HG03571 (cell line): ENCODE measurements at regions not wholly inside any gene's neighbourhood (a gene's known extent, or its start where the extent isn't known, plus 50 kb on each side); places are given as distances from the start of the nearest gene placed in this dataset.
"Not testable (repeated sequence)": the region's sequence is repeated elsewhere in the genome, so short reads cannot be mapped to it uniquely, and the experiment has no call there.

Experiments
- ATAC-seq: cut with Tn5 transposase; IDR thresholded peaks from one replicate; pipeline ENCODE4 v1.9.1; 2021; ENCODE audit not compliant: unreplicated experiment

- ATAC-seq = not testable (repeated sequence)
These were observed 49.9 kb upstream of the MSMB start for GRCh38 chr10:46095943-46096342.

- ATAC-seq = no peak
These were observed 50.4 kb upstream of the MSMB start for GRCh38 chr10:46096446-46096845.

- no peak for ATAC-seq
These were observed 51.0 kb upstream of the MSMB start for GRCh38 chr10:46096909-46097575.

- no peak for ATAC-seq
These were observed 51.7 kb upstream of the MSMB start for GRCh38 chr10:46097576-46098317.

- no peak for ATAC-seq
These were observed 52.3 kb upstream of the MSMB start for GRCh38 chr10:46098386-46098785.

GRCh38 chr10:46098925-46099324 lies 52.9 kb upstream of the MSMB start:
- ATAC-seq = not testable (repeated sequence)

- ATAC-seq = no peak
These were observed 58.1 kb upstream of the MSMB start for GRCh38 chr10:46104071-46104585.

GRCh38 chr10:46105416-46105815 lies 59.3 kb upstream of the MSMB start:
- ATAC-seq = not testable (repeated sequence)

- ATAC-seq = peak; percentile 28
These were observed 59.9 kb upstream of the MSMB start for GRCh38 chr10:46105856-46106409.

- ATAC-seq = peak; percentile 88
These were observed 60.6 kb upstream of the MSMB start for GRCh38 chr10:46106410-46107255.

GRCh38 chr10:46108158-46108499 lies 62.1 kb upstream of the MSMB start:
- ATAC-seq = not testable (repeated sequence)

GRCh38 chr10:46154271-46154670 lies 108.2 kb upstream of the MSMB start:
- ATAC-seq = not testable (repeated sequence)

GRCh38 chr10:46154683-46155082 lies 108.6 kb upstream of the MSMB start:
- not testable (repeated sequence) for ATAC-seq

GRCh38 chr10:46156866-46157265 lies 110.8 kb upstream of the MSMB start:
- not testable (repeated sequence) for ATAC-seq

GRCh38 chr10:46169736-46170135 lies 117.1 kb upstream of the ANTXRL start:
- no peak for ATAC-seq

- no peak for ATAC-seq
These were observed 116.0 kb upstream of the ANTXRL start for GRCh38 chr10:46170789-46171188.

- no peak for ATAC-seq
These were observed 115.1 kb upstream of the ANTXRL start for GRCh38 chr10:46171661-46172060.

- no peak for ATAC-seq
These were observed 111.5 kb upstream of the ANTXRL start for GRCh38 chr10:46175296-46175695.

GRCh38 chr10:46175831-46176230 lies 111.0 kb upstream of the ANTXRL start:
- no peak for ATAC-seq

GRCh38 chr10:46187431-46187830 lies 99.4 kb upstream of the ANTXRL start:
- ATAC-seq = not testable (repeated sequence)

GRCh38 chr10:46197050-46197449 lies 89.7 kb upstream of the ANTXRL start:
- no peak for ATAC-seq
